HEK293 (cell line): ENCODE measurements at regions not wholly inside any gene's neighbourhood (a gene's known extent, or its start where the extent isn't known, plus 50 kb on each side); places are given as distances from the start of the nearest gene placed in this dataset.

Source experiments
- CTCF ChIA-PET: fragments of 350-600 bp; formaldehyde crosslinking; extraction: SDS; loops from one replicate; lab custom pipeline; 2021; ENCODE audit warnings: antibody characterized with exemption; lab: Yijun Ruan, JAX
- POLR2A ChIA-PET: fragments of 300-600 bp; formaldehyde crosslinking; extraction: SDS; loops from one replicate; lab custom pipeline; 2020; ENCODE audit warnings: antibody characterized with exemption, inconsistent platforms; lab: Yijun Ruan, JAX
- H3K27ac ChIP-seq: fragments of 200-500 bp; sonication (Bioruptor generic); 2 replicates; pipeline ENCODE4 v1.5.1; 2014; ENCODE audit warnings: low read depth, low read length, control low read depth, inconsistent platforms; ENCODE audit errors: extremely low read depth
- H3K36me3 ChIP-seq, 2 experiments: fragments of 200-500 bp in 1 of 2; sonication (Bioruptor generic) in 1 of 2; 1 replicate in 1 of 2; 2 replicates in 1 of 2; pipeline ENCODE4 v1.5.1; 2014 to 2017; ENCODE audit warnings: inconsistent platforms in 2 of 2, low read length in 2 of 2; ENCODE audit not compliant: control insufficient read depth in 2 of 2, insufficient read depth in 1 of 2
- H3K4me1 ChIP-seq: fragments of 200-500 bp; sonication (Bioruptor generic); 2 replicates; pipeline ENCODE4 v1.5.1; 2014; ENCODE audit warnings: mild to moderate bottlenecking, low read length, inconsistent platforms; ENCODE audit not compliant: control insufficient read depth, insufficient read depth
- H3K4me3 ChIP-seq: 2 replicates; pipeline ENCODE4 v1.5.1; 2011; ENCODE audit warnings: low read depth, mild to moderate bottlenecking, control low read depth, low read length, moderate library complexity
- H3K9me3 ChIP-seq: fragments of 200-500 bp; sonication (Bioruptor generic); 2 replicates; pipeline ENCODE4 v1.5.1; 2014; ENCODE audit warnings: low read depth, low read length, inconsistent platforms; ENCODE audit not compliant: control insufficient read depth, insufficient read depth
- GLI2 ChIP-seq: fragments of 450-650 bp; formaldehyde crosslinking; IDR thresholded peaks from 2 replicates; pipeline ENCODE4; 2017; ENCODE audit warnings: missing biosample characterization, missing genetic modification characterization, low read depth, borderline replicate concordance
- KLF7 ChIP-seq: fragments of 450-650 bp; formaldehyde crosslinking; IDR thresholded peaks from 2 replicates; pipeline ENCODE4 v1.5.1; 2016; ENCODE audit warnings: missing biosample characterization, missing genetic modification characterization, borderline replicate concordance
- PRDM1 ChIP-seq: fragments of 450-650 bp; formaldehyde crosslinking; IDR thresholded peaks from 2 replicates; pipeline ENCODE4; 2016; ENCODE audit warnings: missing biosample characterization, missing genetic modification characterization
- ZBTB8A ChIP-seq: fragments of 450-650 bp; formaldehyde crosslinking; IDR thresholded peaks from 2 replicates; pipeline ENCODE4 v1.5.1; 2016; ENCODE audit warnings: missing biosample characterization, missing genetic modification characterization
- ZFP3 ChIP-seq: fragments of 450-650 bp; formaldehyde crosslinking; IDR thresholded peaks from 2 replicates; pipeline ENCODE4 v1.5.1; 2016; ENCODE audit warnings: low read depth, missing biosample characterization, missing genetic modification characterization
- ZFP37 ChIP-seq: fragments of 450-650 bp; formaldehyde crosslinking; IDR thresholded peaks from 2 replicates; pipeline ENCODE4 v1.5.1; 2016; ENCODE audit warnings: missing biosample characterization, missing genetic modification characterization
- ZFP69B ChIP-seq: fragments of 450-650 bp; formaldehyde crosslinking; IDR thresholded peaks from 2 replicates; pipeline ENCODE4 v1.5.1; 2016; ENCODE audit warnings: missing biosample characterization, missing genetic modification characterization
- ZNF132 ChIP-seq: fragments of 450-650 bp; formaldehyde crosslinking; IDR thresholded peaks from 2 replicates; pipeline ENCODE4 v1.5.1; 2017; ENCODE audit warnings: missing biosample characterization, missing genetic modification characterization, borderline replicate concordance
- ZNF138 ChIP-seq: fragments of 450-650 bp; formaldehyde crosslinking; IDR thresholded peaks from 2 replicates; pipeline ENCODE4 v1.5.1; 2016; ENCODE audit warnings: missing biosample characterization, missing genetic modification characterization, borderline replicate concordance
- ZNF146 ChIP-seq: fragments of 450-650 bp; formaldehyde crosslinking; IDR thresholded peaks from 2 replicates; pipeline ENCODE4 v1.5.1; 2016; ENCODE audit warnings: missing biosample characterization, missing genetic modification characterization
- ZNF335 ChIP-seq: fragments of 450-650 bp; formaldehyde crosslinking; conservative IDR thresholded peaks from 2 replicates; pipeline ENCODE4 v1.5.1; 2016; ENCODE audit warnings: missing biosample characterization, missing genetic modification characterization
- ZNF366 ChIP-seq: fragments of 450-650 bp; formaldehyde crosslinking; conservative IDR thresholded peaks from 2 replicates; pipeline ENCODE4 v1.5.1; 2016; ENCODE audit warnings: missing biosample characterization, missing genetic modification characterization
- ZNF423 ChIP-seq: fragments of 450-650 bp; formaldehyde crosslinking; IDR thresholded peaks from 2 replicates; pipeline ENCODE4 v1.5.1; 2016; ENCODE audit warnings: missing biosample characterization, missing genetic modification characterization
- ZNF426 ChIP-seq: fragments of 450-650 bp; formaldehyde crosslinking; IDR thresholded peaks from 2 replicates; pipeline ENCODE4 v1.5.1; 2017; ENCODE audit warnings: missing biosample characterization, missing genetic modification characterization, mild to moderate bottlenecking, inconsistent platforms, moderate library complexity
- ZNF549 ChIP-seq: fragments of 450-650 bp; IDR thresholded peaks from 2 replicates; pipeline ENCODE4 v1.5.1; 2018; ENCODE audit warnings: missing biosample characterization, missing genetic modification characterization, mild to moderate bottlenecking, inconsistent platforms, moderate library complexity
- ZNF660 ChIP-seq: fragments of 450-650 bp; IDR thresholded peaks from 2 replicates; pipeline ENCODE4 v1.5.1; 2018; ENCODE audit warnings: missing biosample characterization, mild to moderate bottlenecking, missing genetic modification characterization
- ZNF670 ChIP-seq: fragments of 450-650 bp; formaldehyde crosslinking; IDR thresholded peaks from 2 replicates; pipeline ENCODE4 v1.5.1; 2016; ENCODE audit warnings: missing biosample characterization, missing genetic modification characterization, low read depth
- ZNF701 ChIP-seq: fragments of 450-650 bp; formaldehyde crosslinking; IDR thresholded peaks from 2 replicates; pipeline ENCODE4 v1.5.1; 2016; ENCODE audit warnings: missing biosample characterization, missing genetic modification characterization
- ZNF830 ChIP-seq: fragments of 450-650 bp; IDR thresholded peaks from 2 replicates; pipeline ENCODE4 v1.5.0; 2018; ENCODE audit warnings: missing biosample characterization, missing genetic modification characterization, low read depth, mild to moderate bottlenecking, moderate library complexity
- TF ChIP-seq, protein P1 (sequence below): fragments of 450-650 bp; formaldehyde crosslinking; IDR thresholded peaks from 2 replicates; pipeline ENCODE4 v1.5.1; 2016; ENCODE audit warnings: missing biosample characterization, missing genetic modification characterization
- TF ChIP-seq, protein P2 (sequence below): fragments of 450-650 bp; formaldehyde crosslinking; IDR thresholded peaks from 2 replicates; pipeline ENCODE4 v1.5.1; 2017; ENCODE audit warnings: missing biosample characterization, mild to moderate bottlenecking, missing genetic modification characterization, moderate library complexity
- TF ChIP-seq, protein P3 (sequence below): fragments of 450-650 bp; formaldehyde crosslinking; IDR thresholded peaks from 2 replicates; pipeline ENCODE4 v1.5.1; 2016; ENCODE audit warnings: missing biosample characterization, missing genetic modification characterization
- TF ChIP-seq, protein P4 (sequence below): fragments of 450-650 bp; formaldehyde crosslinking; IDR thresholded peaks from 2 replicates; pipeline ENCODE4 v1.5.1; 2016; ENCODE audit warnings: missing biosample characterization, missing genetic modification characterization
- TF ChIP-seq, protein P5 (sequence below): fragments of 450-650 bp; formaldehyde crosslinking; IDR thresholded peaks from 2 replicates; pipeline ENCODE4 v1.5.1; 2016; ENCODE audit warnings: missing biosample characterization, missing genetic modification characterization
- TF ChIP-seq, protein P6 (sequence below): fragments of 450-650 bp; formaldehyde crosslinking; IDR thresholded peaks from 2 replicates; pipeline ENCODE4 v1.5.1; 2017; ENCODE audit warnings: missing biosample characterization, missing genetic modification characterization

DNA sequence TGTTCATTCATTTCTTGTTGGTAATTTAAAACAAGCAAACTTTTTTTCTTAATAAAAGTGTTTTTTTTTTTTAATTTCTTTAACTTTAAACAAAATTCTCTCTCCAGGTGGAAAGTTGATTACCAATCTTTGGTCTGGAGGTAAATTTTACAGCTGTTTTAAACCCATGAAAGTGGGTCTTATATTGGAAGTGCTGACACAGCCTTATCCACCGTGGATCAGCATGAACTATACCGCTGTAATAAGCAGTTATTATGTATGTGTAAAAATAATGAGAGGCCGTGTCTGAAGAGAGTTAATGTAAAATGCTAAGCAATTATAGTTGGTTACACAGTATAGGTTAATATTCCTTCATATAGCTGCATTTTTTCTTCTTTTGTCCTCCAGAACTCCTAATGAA is 378.1 kb upstream of the ATP5MC3 start:
- TF ChIP-seq ZNF335 (tag by site-specific recombination) (no peak), ZBTB8A (tag by site-specific recombination) (no peak), ZNF670 (tag by site-specific recombination) (no peak), ZNF830 (tag by site-specific recombination) (no peak), ZNF146 (no peak), ZNF138 (tag by site-specific recombination) (no peak), GLI2 (tag by site-specific recombination) (no peak), ZNF660 (tag by site-specific recombination) (no peak), ZNF423 (tag by site-specific recombination) (no peak), KLF7 (tag by site-specific recombination) (no peak), ZFP69B (no peak), ZNF549 (tag by site-specific recombination) (no peak), ZFP37 (tag by site-specific recombination) (no peak)
- TF ChIP-seq, protein P1, sequence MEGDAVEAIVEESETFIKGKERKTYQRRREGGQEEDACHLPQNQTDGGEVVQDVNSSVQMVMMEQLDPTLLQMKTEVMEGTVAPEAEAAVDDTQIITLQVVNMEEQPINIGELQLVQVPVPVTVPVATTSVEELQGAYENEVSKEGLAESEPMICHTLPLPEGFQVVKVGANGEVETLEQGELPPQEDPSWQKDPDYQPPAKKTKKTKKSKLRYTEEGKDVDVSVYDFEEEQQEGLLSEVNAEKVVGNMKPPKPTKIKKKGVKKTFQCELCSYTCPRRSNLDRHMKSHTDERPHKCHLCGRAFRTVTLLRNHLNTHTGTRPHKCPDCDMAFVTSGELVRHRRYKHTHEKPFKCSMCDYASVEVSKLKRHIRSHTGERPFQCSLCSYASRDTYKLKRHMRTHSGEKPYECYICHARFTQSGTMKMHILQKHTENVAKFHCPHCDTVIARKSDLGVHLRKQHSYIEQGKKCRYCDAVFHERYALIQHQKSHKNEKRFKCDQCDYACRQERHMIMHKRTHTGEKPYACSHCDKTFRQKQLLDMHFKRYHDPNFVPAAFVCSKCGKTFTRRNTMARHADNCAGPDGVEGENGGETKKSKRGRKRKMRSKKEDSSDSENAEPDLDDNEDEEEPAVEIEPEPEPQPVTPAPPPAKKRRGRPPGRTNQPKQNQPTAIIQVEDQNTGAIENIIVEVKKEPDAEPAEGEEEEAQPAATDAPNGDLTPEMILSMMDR (tag by site-specific recombination) = no peak
- TF ChIP-seq, protein P2, sequence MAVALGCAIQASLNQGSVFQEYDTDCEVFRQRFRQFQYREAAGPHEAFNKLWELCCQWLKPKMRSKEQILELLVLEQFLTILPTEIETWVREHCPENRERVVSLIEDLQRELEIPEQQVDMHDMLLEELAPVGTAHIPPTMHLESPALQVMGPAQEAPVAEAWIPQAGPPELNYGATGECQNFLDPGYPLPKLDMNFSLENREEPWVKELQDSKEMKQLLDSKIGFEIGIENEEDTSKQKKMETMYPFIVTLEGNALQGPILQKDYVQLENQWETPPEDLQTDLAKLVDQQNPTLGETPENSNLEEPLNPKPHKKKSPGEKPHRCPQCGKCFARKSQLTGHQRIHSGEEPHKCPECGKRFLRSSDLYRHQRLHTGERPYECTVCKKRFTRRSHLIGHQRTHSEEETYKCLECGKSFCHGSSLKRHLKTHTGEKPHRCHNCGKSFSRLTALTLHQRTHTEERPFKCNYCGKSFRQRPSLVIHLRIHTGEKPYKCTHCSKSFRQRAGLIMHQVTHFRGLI (tag by site-specific recombination) = no peak
- TF ChIP-seq, protein P3, sequence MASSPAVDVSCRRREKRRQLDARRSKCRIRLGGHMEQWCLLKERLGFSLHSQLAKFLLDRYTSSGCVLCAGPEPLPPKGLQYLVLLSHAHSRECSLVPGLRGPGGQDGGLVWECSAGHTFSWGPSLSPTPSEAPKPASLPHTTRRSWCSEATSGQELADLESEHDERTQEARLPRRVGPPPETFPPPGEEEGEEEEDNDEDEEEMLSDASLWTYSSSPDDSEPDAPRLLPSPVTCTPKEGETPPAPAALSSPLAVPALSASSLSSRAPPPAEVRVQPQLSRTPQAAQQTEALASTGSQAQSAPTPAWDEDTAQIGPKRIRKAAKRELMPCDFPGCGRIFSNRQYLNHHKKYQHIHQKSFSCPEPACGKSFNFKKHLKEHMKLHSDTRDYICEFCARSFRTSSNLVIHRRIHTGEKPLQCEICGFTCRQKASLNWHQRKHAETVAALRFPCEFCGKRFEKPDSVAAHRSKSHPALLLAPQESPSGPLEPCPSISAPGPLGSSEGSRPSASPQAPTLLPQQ (tag by site-specific recombination) = no peak
- no peaks in the 10 kb centered on the region for H3K9me3 ChIP-seq
- CTCF ChIA-PET = interaction anchor here (0.7 kb wide), 1 partner anchor 84 kb away, joined by 5 read pairs; no protein-coding TSS in a partner anchor
- POLR2A ChIA-PET = interaction anchor here (1.3 kb wide), 1 partner anchor 9 kb away, joined by 3 read pairs; no protein-coding TSS in a partner anchor
- no peaks in the 10 kb centered on the region for H3K36me3 ChIP-seq
- no peaks in the 10 kb centered on the region for H3K4me1 ChIP-seq
- no peak overlapping the region for H3K27ac ChIP-seq
- no peak overlapping the region for H3K4me3 ChIP-seq

DNA sequence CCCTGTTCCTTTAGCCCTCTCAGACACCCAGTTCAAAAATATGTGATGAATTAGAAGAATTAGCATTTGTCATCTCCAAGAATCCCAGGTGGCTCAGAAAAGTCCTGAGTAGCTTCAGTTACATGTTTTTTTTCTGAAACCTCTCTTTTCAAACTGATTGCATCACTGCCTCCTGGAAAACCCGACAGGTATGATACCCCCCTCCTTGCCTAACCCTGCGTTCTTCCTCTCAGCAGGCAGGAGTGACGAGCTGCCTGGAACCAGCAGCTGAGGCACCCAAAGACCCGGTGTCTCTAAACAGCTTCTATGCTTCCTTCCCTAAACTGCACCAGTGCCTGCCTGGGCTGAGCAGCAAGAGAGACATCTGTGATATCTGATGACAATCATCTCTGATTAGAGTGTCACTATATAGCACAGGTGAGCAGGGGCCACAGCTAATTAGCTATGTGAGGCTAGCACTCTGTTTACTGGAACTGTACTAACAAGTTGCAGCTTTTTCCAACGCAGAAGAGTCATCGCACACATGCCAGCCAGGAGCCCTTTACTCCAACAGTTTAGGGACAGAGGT is 376.4 kb upstream of the ATP5MC3 start:
- H3K4me1 ChIP-seq = no peaks in the 10 kb centered on the region
- no peaks in the 10 kb centered on the region for H3K36me3 ChIP-seq
- ChIA-PET POLR2A (no interaction called here), CTCF (no interaction called here)
- no peak overlapping the region for H3K27ac ChIP-seq
- no peak overlapping the region for H3K4me3 ChIP-seq
- H3K9me3 ChIP-seq = no peaks in the 10 kb centered on the region
- TF ChIP-seq, protein P4, sequence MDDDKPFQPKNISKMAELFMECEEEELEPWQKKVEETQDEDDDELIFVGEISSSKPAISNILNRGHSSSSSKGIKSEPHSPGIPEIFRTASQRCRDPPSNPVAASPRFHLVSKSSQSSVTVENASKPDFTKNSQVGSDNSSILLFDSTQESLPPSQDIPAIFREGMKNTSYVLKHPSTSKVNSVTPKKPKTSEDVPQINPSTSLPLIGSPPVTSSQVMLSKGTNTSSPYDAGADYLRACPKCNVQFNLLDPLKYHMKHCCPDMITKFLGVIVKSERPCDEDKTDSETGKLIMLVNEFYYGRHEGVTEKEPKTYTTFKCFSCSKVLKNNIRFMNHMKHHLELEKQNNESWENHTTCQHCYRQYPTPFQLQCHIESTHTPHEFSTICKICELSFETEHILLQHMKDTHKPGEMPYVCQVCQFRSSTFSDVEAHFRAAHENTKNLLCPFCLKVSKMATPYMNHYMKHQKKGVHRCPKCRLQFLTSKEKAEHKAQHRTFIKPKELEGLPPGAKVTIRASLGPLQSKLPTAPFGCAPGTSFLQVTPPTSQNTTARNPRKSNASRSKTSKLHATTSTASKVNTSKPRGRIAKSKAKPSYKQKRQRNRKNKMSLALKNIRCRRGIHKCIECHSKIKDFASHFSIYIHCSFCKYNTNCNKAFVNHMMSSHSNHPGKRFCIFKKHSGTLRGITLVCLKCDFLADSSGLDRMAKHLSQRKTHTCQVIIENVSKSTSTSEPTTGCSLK (tag by site-specific recombination) = no peak
- TF ChIP-seq ZNF701 (tag by site-specific recombination) (no peak), ZNF366 (tag by site-specific recombination) (no peak), ZNF132 (tag by site-specific recombination) (no peak), PRDM1 (tag by site-specific recombination) (no peak), ZNF426 (no peak), ZFP3 (tag by site-specific recombination) (no peak)
- TF ChIP-seq, protein P5, sequence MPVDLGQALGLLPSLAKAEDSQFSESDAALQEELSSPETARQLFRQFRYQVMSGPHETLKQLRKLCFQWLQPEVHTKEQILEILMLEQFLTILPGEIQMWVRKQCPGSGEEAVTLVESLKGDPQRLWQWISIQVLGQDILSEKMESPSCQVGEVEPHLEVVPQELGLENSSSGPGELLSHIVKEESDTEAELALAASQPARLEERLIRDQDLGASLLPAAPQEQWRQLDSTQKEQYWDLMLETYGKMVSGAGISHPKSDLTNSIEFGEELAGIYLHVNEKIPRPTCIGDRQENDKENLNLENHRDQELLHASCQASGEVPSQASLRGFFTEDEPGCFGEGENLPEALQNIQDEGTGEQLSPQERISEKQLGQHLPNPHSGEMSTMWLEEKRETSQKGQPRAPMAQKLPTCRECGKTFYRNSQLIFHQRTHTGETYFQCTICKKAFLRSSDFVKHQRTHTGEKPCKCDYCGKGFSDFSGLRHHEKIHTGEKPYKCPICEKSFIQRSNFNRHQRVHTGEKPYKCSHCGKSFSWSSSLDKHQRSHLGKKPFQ (tag by site-specific recombination) = no peak
- TF ChIP-seq, protein P6, sequence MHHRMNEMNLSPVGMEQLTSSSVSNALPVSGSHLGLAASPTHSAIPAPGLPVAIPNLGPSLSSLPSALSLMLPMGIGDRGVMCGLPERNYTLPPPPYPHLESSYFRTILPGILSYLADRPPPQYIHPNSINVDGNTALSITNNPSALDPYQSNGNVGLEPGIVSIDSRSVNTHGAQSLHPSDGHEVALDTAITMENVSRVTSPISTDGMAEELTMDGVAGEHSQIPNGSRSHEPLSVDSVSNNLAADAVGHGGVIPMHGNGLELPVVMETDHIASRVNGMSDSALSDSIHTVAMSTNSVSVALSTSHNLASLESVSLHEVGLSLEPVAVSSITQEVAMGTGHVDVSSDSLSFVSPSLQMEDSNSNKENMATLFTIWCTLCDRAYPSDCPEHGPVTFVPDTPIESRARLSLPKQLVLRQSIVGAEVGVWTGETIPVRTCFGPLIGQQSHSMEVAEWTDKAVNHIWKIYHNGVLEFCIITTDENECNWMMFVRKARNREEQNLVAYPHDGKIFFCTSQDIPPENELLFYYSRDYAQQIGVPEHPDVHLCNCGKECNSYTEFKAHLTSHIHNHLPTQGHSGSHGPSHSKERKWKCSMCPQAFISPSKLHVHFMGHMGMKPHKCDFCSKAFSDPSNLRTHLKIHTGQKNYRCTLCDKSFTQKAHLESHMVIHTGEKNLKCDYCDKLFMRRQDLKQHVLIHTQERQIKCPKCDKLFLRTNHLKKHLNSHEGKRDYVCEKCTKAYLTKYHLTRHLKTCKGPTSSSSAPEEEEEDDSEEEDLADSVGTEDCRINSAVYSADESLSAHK = no peak
